Stimulated activated CD4-positive, alpha-beta T cell treated with anti-CD3 and anti-CD28 coated beads, Interleukin-2, amount 100 ng/mL, for 24 hours (primary cell): ENCODE measurements at regions not wholly inside any gene's neighbourhood (a gene's known extent, or its start where the extent isn't known, plus 50 kb on each side); places are given as distances from the start of the nearest gene placed in this dataset.
"Not testable (repeated sequence)": the region's sequence is repeated elsewhere in the genome, so short reads cannot be mapped to it uniquely, and the experiment has no call there.

Experiments used
- DNase-seq, 2 donors: peaks; one replicate each; pipeline ENCODE4 v3.0.0-alpha.2; 2020

- no peak for DNase-seq
These were observed 211.7 kb downstream of the FAT3 start for GRCh38 chr11:92436034-92436920.

GRCh38 chr11:92439133-92439532, 214.5 kb downstream of the FAT3 start:
- no peak for DNase-seq

- no peak for DNase-seq
These were observed 216.3 kb downstream of the FAT3 start for GRCh38 chr11:92440701-92441442.

- DNase-seq = no peak
These were observed 216.8 kb downstream of the FAT3 start for GRCh38 chr11:92441443-92441726.

DNA sequence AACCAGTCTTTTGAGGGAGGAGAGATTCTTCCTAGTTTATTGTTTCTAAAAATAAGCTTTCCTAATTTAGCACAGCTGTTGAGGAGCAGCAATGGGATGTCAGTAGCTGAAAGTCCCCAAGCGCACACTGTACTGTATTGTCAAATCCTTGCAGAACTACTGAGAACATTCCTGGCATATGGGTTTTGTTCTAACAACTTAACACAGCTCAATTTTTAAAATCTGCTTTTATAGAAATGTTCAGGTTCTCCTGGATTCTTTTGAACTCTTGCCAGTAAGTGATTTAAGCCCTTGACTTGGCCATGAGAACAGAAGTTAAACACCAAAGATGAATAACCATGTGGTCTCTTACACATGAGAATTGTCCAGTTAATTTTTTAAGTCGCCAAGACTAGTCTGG, 218.6 kb downstream of the FAT3 start:
- DNase-seq = no peak

GRCh38 chr11:92447586-92447985, 223.0 kb downstream of the FAT3 start:
- DNase-seq = no peak

- no peak for DNase-seq
These were observed 224.6 kb downstream of the FAT3 start for GRCh38 chr11:92449222-92449621.

DNA sequence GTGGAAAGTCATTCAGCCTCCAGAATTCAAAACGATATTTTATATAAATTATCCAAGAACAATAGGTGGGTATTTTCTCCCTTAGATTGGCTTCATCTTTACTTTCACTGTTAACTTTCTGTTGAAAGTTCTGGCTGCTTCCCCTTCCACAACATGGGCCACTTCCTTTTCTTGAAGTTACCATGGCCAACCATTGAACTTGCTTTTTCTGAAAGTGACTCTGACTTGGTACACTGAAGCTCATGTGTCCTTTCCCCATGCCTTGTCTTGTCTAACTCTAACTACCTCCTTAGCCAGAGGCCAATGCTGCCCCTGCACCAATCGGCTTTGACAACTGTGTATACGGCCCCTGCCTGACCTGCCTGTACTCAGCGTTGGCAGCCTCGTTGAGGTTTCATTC, 225.2 kb downstream of the FAT3 start:
- no peak for DNase-seq

DNA sequence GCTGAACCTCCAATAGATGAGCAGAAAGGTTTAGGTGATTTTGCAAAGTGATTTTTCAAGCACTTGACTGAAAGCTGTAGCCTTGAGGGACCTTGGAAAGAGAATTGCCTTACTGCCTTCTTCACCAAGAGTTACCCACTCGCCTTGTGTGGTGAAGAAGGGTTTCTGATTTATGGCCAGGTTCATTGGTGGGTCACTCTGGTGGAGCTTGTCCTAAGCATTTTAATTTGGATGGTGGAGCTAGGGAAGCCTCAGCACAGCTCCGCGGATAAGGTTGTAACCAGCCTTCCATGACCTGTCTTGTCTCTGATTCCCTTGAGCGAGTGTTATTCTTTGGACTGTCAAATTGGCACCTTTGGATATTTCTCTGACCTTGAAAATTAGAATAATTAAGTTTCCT, 226.4 kb downstream of the FAT3 start:
- DNase-seq = no peak

DNA sequence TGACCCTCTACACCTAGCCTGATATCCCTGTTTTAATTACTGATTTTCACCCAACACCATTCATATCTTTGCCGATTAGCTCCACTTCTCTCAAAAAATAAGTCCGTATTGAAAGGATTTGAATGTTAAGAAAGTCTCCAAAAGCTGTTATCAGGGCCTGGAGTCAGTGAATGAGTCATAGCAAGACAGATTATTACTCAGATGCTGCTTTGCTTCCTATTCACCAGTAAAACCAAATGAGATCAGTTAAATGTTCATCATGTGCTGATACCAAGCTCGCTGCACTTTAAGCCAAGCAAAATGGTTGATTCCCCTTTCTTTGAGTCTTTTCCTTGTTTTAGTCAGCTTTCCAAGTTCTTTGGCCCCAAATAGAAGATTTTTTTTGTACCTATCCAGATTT, 228.4 kb downstream of the FAT3 start:
- DNase-seq = no peak

GRCh38 chr11:92455210-92455790, 230.7 kb downstream of the FAT3 start:
- DNase-seq = no peak

- no peak for DNase-seq
These were observed 232.6 kb downstream of the FAT3 start for GRCh38 chr11:92457250-92457649.

GRCh38 chr11:92458486-92458885, 233.9 kb downstream of the FAT3 start:
- no peak for DNase-seq

- no peak for DNase-seq
These were observed 235.6 kb downstream of the FAT3 start for GRCh38 chr11:92460213-92460612.

DNA sequence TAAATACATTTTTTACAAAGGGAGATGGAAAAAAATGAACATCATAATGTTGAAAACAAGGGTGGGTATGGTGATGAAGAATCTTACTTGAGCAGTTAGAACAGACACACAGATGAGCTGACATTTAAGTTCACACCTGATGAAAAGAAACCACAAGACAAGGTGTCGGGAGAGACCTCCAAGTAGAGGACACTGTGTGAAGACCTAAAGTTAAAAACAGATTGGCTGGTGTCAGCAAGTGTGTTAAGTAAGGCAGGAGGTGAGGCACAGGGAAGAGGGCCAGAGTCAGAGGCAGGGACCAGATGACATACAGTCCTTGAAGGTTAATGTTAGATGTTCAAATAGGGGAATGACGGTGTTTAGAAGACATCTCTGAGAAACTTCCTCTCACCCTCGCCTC, 236.8 kb downstream of the FAT3 start:
- no peak for DNase-seq

- no peak for DNase-seq
These were observed 238.2 kb downstream of the FAT3 start for GRCh38 chr11:92462821-92463220.

GRCh38 chr11:92464822-92465221, 240.2 kb downstream of the FAT3 start:
- no peak for DNase-seq

DNA sequence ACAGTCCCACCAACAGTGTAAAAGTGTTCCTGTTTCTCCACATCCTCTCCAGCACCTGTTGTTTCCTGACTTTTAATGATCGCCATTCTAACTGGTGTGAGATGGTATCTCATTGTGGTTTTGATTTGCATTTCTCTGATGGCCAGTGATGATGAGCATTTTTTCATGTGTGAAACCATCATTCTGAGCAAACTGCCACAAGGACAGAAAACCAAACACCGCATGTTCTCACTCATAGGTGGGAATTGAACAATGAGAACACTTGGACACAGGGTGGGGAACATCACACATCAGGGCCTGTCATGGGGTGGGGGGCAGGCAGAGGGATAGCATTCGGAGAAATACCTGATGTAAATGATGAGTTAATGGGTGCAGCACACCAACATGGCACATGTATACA, 240.8 kb downstream of the FAT3 start:
- not testable (repeated sequence) for DNase-seq

- no peak for DNase-seq
These were observed 249.1 kb downstream of the FAT3 start for GRCh38 chr11:92473736-92474135.

- DNase-seq = no peak
These were observed 250.7 kb downstream of the FAT3 start for GRCh38 chr11:92475316-92475715.

- DNase-seq = no peak
These were observed 251.2 kb downstream of the FAT3 start for GRCh38 chr11:92475819-92476218.

GRCh38 chr11:92477686-92478085, 253.1 kb downstream of the FAT3 start:
- no peak for DNase-seq

DNA sequence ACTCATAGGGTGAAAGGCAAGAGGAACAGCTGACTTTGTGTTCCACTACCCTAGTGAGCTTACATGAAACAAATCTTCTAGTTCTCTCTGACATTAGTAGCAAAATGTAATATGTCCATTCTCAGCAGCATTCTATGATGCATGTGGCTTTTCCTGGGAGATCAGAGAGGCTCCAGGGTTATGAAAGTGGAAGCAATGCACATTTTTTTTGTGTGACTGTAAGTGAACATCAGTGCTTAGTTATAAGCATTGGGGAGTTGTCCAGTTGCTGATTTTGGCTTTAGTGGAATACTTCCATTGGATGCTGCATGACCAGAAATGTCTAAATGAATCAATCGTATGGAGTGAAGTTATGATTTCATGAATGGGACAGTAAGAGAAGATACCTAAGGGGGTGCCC, 255.9 kb downstream of the FAT3 start:
- DNase-seq = no peak

GRCh38 chr11:92482492-92483060, 258.0 kb downstream of the FAT3 start:
- DNase-seq = no peak
